A673 (cell line): ENCODE measurements at regions not wholly inside any gene's neighbourhood (a gene's known extent, or its start where the extent isn't known, plus 50 kb on each side); places are given as distances from the start of the nearest gene placed in this dataset.

Source experiments
- BruUV-seq: library from RNA; stranded (reverse); fragments of 400-500 nt; replicated peaks from 2 replicates; lab custom pipeline; 2021; lab: Mats Ljungman, UMichigan
- CTCF ChIA-PET: fragments of 300-600 bp; sonication (Branson Sonifier 250); formaldehyde crosslinking; loops from one replicate; lab custom pipeline; 2022; ENCODE audit warnings: antibody characterized with exemption; lab: Charles Lee
- POLR2A ChIA-PET: fragments of 300-600 bp; sonication (Branson Sonifier 250); formaldehyde crosslinking; loops from one replicate; lab custom pipeline; 2022; ENCODE audit warnings: antibody characterized with exemption; ENCODE audit not compliant: low non-redundant PET; lab: Charles Lee
- DNase-seq: peaks from one replicate; pipeline ENCODE4 v3.0.0-alpha.2; 2015; ENCODE audit warnings: low spot score
- H3K27ac ChIP-seq: fragments of 200-600 bp; sonication (generic); 2 replicates; pipeline ENCODE4 v1.5.1; 2016; ENCODE audit warnings: mixed run types, low read depth, mild to moderate bottlenecking, mixed read lengths, antibody characterized with exemption, low read length; ENCODE audit not compliant: poor library complexity, severe bottlenecking
- H3K27me3 ChIP-seq: fragments of 200-600 bp; sonication (generic); replicated peaks from 2 replicates; pipeline ENCODE4 v1.6.1; 2017; ENCODE audit warnings: mixed run types, low read depth, mild to moderate bottlenecking, mixed read lengths, antibody characterized with exemption, low read length; ENCODE audit not compliant: insufficient read depth, poor library complexity
- H3K36me3 ChIP-seq: fragments of 200-600 bp; sonication (generic); 2 replicates; pipeline ENCODE4 v1.6.1; 2016; ENCODE audit warnings: mixed run types, mild to moderate bottlenecking, mixed read lengths, antibody characterized with exemption, low read length; ENCODE audit not compliant: insufficient read depth, poor library complexity, severe bottlenecking
- H3K4me1 ChIP-seq: fragments of 200-600 bp; sonication (generic); 2 replicates; pipeline ENCODE4 v1.6.1; 2017; ENCODE audit warnings: mixed run types, mild to moderate bottlenecking, mixed read lengths, antibody characterized with exemption, low read length; ENCODE audit not compliant: insufficient read depth, poor library complexity, severe bottlenecking
- H3K4me3 ChIP-seq: fragments of 200-600 bp; sonication (generic); 2 replicates; pipeline ENCODE4 v1.5.1; 2016; ENCODE audit warnings: low read depth, mixed run types, mild to moderate bottlenecking, mixed read lengths, low read length; ENCODE audit not compliant: poor library complexity, severe bottlenecking
- H3K9me3 ChIP-seq: fragments of 200-600 bp; sonication (generic); 2 replicates; pipeline ENCODE4 v1.6.1; 2016; ENCODE audit warnings: mixed run types, low read depth, mild to moderate bottlenecking, mixed read lengths, antibody characterized with exemption, low read length; ENCODE audit not compliant: poor library complexity, severe bottlenecking
- CTCF ChIP-seq: fragments of 300-800, 200-600 bp; sonication (generic); conservative IDR thresholded peaks from 2 replicates; pipeline ENCODE4 v1.5.1; 2017; ENCODE audit warnings: low read depth, mild to moderate bottlenecking, antibody characterized with exemption, low read length, moderate library complexity, mixed read lengths
- EZH2 ChIP-seq: fragments of 200-600 bp; sonication (generic); IDR thresholded peaks from 2 replicates; pipeline ENCODE4 v1.6.1; 2017; ENCODE audit warnings: borderline replicate concordance, low read depth, mild to moderate bottlenecking, mixed read lengths, antibody characterized with exemption, low read length; ENCODE audit not compliant: poor library complexity, severe bottlenecking
- intact Hi-C: fragments of 100-400 bp; cut with micrococcal nuclease; formaldehyde crosslinking; loops from one replicate; pipeline ENCODE4 v1.10.0; 2022; ENCODE audit not compliant: unreplicated experiment

GRCh38 chr18:40849886-40850285 is 1105.1 kb upstream of the PIK3C3 start:
- no peaks in the 10 kb centered on the region for H3K9me3 ChIP-seq
- TF ChIP-seq CTCF = no peak
- no peak for TF ChIP-seq EZH2
- no peak for DNase-seq
- no peaks in the 10 kb centered on the region for H3K4me1 ChIP-seq
- CTCF ChIA-PET = no interaction called here
- intact Hi-C loops = no loop called here
- H3K27ac ChIP-seq = no peak overlapping the region
- H3K4me3 ChIP-seq = no peak overlapping the region
- POLR2A ChIA-PET = no interaction called here
- no TSS peak for BruUV-seq
- H3K36me3 ChIP-seq = no peaks in the 10 kb centered on the region
- no peaks in the 10 kb centered on the region for H3K27me3 ChIP-seq

GRCh38 chr18:40841467-40841866 is 1113.6 kb upstream of the PIK3C3 start:
- H3K4me1 ChIP-seq = no peaks in the 10 kb centered on the region
- POLR2A ChIA-PET = no interaction called here
- H3K27me3 ChIP-seq = no peaks in the 10 kb centered on the region
- H3K9me3 ChIP-seq = peaks cover 9% of the 10 kb centered on the region
- no peaks in the 10 kb centered on the region for H3K36me3 ChIP-seq
- no peak for TF ChIP-seq EZH2
- TF ChIP-seq CTCF = no peak
- H3K4me3 ChIP-seq = no peak overlapping the region
- CTCF ChIA-PET = no interaction called here
- H3K27ac ChIP-seq = no peak overlapping the region
- no TSS peak for BruUV-seq
- intact Hi-C loops = no loop called here
- DNase-seq = no peak

DNA sequence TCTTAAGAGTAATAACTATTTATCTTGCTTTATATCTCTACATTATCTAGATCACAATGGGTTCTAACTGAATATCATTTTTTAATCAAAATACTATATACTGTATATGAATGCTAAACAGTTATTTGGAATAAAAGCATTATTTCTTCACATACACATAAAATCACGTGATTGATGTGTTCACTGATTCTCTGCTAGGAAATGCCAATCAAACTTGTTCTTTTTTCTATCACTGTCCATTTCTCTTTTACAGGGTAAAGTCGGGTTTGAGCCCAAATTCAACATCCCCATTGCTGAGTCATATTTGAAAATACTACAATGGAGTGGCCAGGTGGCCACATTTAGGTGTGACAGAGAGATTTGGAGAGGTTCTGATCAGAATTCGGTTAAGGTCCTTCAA is 1114.0 kb upstream of the PIK3C3 start:
- CTCF ChIA-PET = no interaction called here
- POLR2A ChIA-PET = no interaction called here
- BruUV-seq = no TSS peak

More for the DNA sequence above, 1114.0 kb upstream of the PIK3C3 start:
- Histone ChIP-seq H3K27ac (no peak overlapping the region), H3K27me3 (no peaks in the 10 kb centered on the region), H3K36me3 (no peaks in the 10 kb centered on the region), H3K9me3 (peaks cover 9% of the 10 kb centered on the region), H3K4me1 (no peaks in the 10 kb centered on the region), H3K4me3 (no peak overlapping the region)
- intact Hi-C loops = no loop called here
- TF ChIP-seq CTCF (no peak), EZH2 (no peak)
- DNase-seq = no peak
